Nephron progenitor cell (in vitro differentiated cells): ENCODE measurements at regions not wholly inside any gene's neighbourhood (a gene's known extent, or its start where the extent isn't known, plus 50 kb on each side); places are given as distances from the start of the nearest gene placed in this dataset.
"Not testable (repeated sequence)": the region's sequence is repeated elsewhere in the genome, so short reads cannot be mapped to it uniquely, and the experiment has no call there.

Experiments used
- DNase-seq: peaks from one replicate; pipeline ENCODE4 v3.0.0; 2021
- H3K27ac Mint-ChIP-seq: 2 replicates; pipeline ENCODE4 v1.8.0; 2021; ENCODE audit warnings: mild to moderate bottlenecking, moderate library complexity, mixed read lengths
- H3K27me3 Mint-ChIP-seq: 2 replicates; pipeline ENCODE4 v1.8.0; 2021; ENCODE audit warnings: mild to moderate bottlenecking, low read depth, mixed read lengths; ENCODE audit not compliant: poor library complexity
- H3K36me3 Mint-ChIP-seq: 2 replicates; pipeline ENCODE4 v1.8.0; 2021; ENCODE audit warnings: low read depth, mixed read lengths
- H3K4me1 Mint-ChIP-seq: 2 replicates; pipeline ENCODE4 v1.8.0; 2021; ENCODE audit warnings: mixed read lengths
- H3K4me3 Mint-ChIP-seq: 2 replicates; pipeline ENCODE4 v1.8.0; 2021; ENCODE audit warnings: mild to moderate bottlenecking, moderate library complexity, mixed read lengths
- H3K9me3 Mint-ChIP-seq: 2 replicates; pipeline ENCODE4 v1.8.0; 2021; ENCODE audit warnings: mild to moderate bottlenecking, moderate library complexity, mixed read lengths
- CTCF ChIP-seq: fragments of 200-600 bp; sonication (generic); IDR thresholded peaks from 2 replicates; pipeline ENCODE4 v1.5.0; 2021; ENCODE audit warnings: antibody characterized with exemption

GRCh38 chr15:61374848-61375247 is 145.7 kb upstream of the RORA start:
- Mint-ChIP-seq H3K27me3 (peaks cover 3% of the 10 kb centered on the region), H3K4me3 (no peak overlapping the region), H3K9me3 (peaks cover 3% of the 10 kb centered on the region), H3K4me1 (no peaks in the 10 kb centered on the region), H3K36me3 (no peaks in the 10 kb centered on the region), H3K27ac (no peak overlapping the region)
- no peak for TF ChIP-seq CTCF
- no peak for DNase-seq

- DNase-seq, result no peak
- peaks cover 9% of the 10 kb centered on the region for H3K36me3 Mint-ChIP-seq
- H3K4me1 Mint-ChIP-seq, result peaks cover 7% of the 10 kb centered on the region
- no peak overlapping the region for H3K4me3 Mint-ChIP-seq
- peak; percentile 15 for TF ChIP-seq CTCF
- peaks cover 8% of the 10 kb centered on the region for H3K27me3 Mint-ChIP-seq
- no peak overlapping the region for H3K27ac Mint-ChIP-seq
- H3K9me3 Mint-ChIP-seq, result peaks cover 14% of the 10 kb centered on the region
Measured at GRCh38 chr15:61367953-61368352, 138.9 kb upstream of the RORA start.

- peak; percentile 46 for DNase-seq
- H3K9me3 Mint-ChIP-seq, result peaks cover 44% of the 10 kb centered on the region
- H3K4me3 Mint-ChIP-seq, result no peak overlapping the region
- peaks cover 5% of the 10 kb centered on the region for H3K27me3 Mint-ChIP-seq
- H3K27ac Mint-ChIP-seq, result no peak overlapping the region
- peaks cover 13% of the 10 kb centered on the region for H3K36me3 Mint-ChIP-seq
- TF ChIP-seq CTCF, result no peak
- peaks cover 7% of the 10 kb centered on the region for H3K4me1 Mint-ChIP-seq
Measured at GRCh38 chr15:61364871-61365270, 135.8 kb upstream of the RORA start.

- H3K36me3 Mint-ChIP-seq, result peaks cover 13% of the 10 kb centered on the region
- H3K27me3 Mint-ChIP-seq, result not testable (repeated sequence)
Measured at GRCh38 chr15:61362912-61363311, 133.8 kb upstream of the RORA start.

GRCh38 chr15:61344293-61344692 is 115.2 kb upstream of the RORA start:
- H3K4me1 Mint-ChIP-seq, result no peaks in the 10 kb centered on the region
- TF ChIP-seq CTCF, result no peak
- peaks cover 41% of the 10 kb centered on the region for H3K9me3 Mint-ChIP-seq
- H3K4me3 Mint-ChIP-seq, result no peak overlapping the region
- no peak overlapping the region for H3K27ac Mint-ChIP-seq
- peaks cover 10% of the 10 kb centered on the region for H3K27me3 Mint-ChIP-seq
- H3K36me3 Mint-ChIP-seq, result no peaks in the 10 kb centered on the region
- no peak for DNase-seq

More at GRCh38 chr15:61362912-61363311, 133.8 kb upstream of the RORA start:
- peaks cover 53% of the 10 kb centered on the region for H3K9me3 Mint-ChIP-seq
- not testable (repeated sequence) for H3K27ac Mint-ChIP-seq, H3K4me3 Mint-ChIP-seq, H3K4me1 Mint-ChIP-seq, DNase-seq

- peaks cover 10% of the 10 kb centered on the region for H3K27me3 Mint-ChIP-seq
- peaks cover 41% of the 10 kb centered on the region for H3K9me3 Mint-ChIP-seq
- peaks cover 4% of the 10 kb centered on the region for H3K4me1 Mint-ChIP-seq
- no peaks in the 10 kb centered on the region for H3K36me3 Mint-ChIP-seq
- H3K27ac Mint-ChIP-seq, result no peak overlapping the region
- no peak for DNase-seq
- no peak overlapping the region for H3K4me3 Mint-ChIP-seq
- TF ChIP-seq CTCF, result no peak
Measured at GRCh38 chr15:61342390-61342789, 113.3 kb upstream of the RORA start.
